ENCODE measurements at regions not wholly inside any gene's neighbourhood (a gene's known extent, or its start where the extent isn't known, plus 50 kb on each side); places are given as distances from the start of the nearest gene placed in this dataset.

DNA sequence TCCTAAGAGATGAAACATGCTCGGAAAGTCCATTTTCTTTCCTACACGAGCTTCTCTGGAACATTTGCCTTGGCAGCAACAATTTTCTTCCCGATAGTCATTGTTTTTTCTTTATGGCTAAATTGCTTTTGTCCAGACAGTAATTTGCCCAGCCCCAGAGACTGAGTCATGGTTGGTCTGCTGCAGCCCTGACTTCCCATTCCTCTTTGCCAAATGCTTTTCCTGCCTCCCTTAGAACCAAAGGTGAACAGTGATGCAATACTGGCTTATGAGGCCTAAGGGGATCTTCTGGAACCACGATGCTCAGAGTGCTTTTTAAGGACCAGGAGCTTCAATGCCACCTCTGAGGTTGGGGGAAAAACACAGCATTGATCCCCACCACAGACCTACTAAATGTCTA is 1599.6 kb upstream of the TMEM132C start:
- DNase-seq = no peak

DNA sequence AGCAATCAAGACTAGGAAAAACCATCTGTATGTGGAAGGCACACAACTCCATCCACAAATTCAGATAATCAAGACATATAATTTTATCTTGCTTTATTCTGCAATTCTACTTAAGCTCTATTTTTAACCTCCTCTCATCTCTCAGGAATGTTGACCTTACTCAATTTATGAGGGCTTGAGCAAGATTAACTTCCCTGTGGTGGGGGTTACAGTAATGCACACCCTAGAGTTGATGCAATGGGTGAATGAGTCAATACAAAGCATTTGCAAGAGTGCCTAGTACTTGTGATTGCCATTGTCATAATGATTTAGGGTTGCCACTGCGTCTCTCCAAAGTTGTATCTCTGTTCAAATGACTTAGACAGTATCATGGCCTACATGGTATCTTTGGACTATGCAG is 1598.4 kb upstream of the TMEM132C start:
- DNase-seq = no peak

DNA sequence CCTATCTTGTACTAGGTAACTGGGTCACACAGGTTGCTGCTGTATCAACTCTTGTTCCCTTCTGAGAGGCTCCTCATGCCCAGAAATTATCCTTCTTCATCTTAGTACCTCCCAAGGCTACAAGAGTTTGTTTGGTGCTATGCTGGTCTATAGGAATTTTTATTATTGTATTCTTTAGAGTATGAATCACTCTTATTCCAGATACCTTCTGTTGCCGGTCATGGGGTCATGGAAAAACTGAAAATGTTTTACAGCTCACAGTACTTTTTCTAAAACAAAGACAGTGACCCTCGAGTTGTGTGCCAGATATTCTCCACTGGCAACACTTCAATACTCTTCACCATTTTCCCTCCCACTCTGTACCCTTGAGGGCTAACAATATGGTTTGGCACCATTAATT is 1598.0 kb upstream of the TMEM132C start:
- no peak for DNase-seq

DNA sequence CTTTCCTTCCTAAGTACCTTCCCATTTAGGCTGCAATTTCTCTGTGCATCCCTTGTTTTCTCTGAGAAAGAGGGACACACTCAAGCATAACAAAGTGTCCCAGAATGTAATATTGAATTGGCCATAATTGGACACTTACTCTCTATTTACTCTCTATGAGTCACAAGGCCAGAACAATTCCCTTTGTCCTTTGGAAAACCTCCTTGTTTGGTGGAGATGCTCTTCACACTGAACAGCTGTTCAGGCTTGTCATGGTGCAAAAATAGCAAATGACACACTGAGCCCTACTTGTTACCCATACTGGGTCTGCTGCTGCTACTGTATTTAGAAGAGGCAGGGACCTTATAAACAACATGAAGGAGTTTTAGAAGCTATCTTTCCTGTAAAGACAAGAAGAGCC is 1590.5 kb upstream of the TMEM132C start:
- no peak for DNase-seq

GRCh38 chr12:126681676-126682075 is 1585.3 kb upstream of the TMEM132C start:
- DNase-seq = no peak

GRCh38 chr12:126684703-126685102 is 1582.3 kb upstream of the TMEM132C start:
- no peak for DNase-seq

- DNase-seq = no peak
These were observed 1581.3 kb upstream of the TMEM132C start for GRCh38 chr12:126685636-126686035.

DNA sequence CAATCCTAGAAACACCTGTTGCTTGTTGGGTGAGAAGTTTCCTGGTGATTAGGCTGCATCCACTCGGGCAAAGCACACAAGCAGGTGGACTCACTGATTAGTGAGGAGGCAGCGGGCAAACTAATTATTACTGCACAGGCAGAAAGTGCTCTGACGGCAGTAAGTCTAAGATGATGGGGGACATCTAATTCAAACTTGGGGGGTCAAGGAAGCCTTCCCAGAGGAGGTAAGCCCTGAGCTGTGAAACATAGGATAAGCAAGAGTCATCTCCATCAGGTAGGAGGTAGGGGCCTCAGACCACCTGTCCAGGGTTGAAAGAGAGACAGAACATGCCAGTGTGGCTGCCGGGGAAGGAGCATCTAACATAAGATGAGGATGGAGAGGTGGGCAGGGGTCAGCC is 1578.4 kb upstream of the TMEM132C start:
- no peak for DNase-seq

DNA sequence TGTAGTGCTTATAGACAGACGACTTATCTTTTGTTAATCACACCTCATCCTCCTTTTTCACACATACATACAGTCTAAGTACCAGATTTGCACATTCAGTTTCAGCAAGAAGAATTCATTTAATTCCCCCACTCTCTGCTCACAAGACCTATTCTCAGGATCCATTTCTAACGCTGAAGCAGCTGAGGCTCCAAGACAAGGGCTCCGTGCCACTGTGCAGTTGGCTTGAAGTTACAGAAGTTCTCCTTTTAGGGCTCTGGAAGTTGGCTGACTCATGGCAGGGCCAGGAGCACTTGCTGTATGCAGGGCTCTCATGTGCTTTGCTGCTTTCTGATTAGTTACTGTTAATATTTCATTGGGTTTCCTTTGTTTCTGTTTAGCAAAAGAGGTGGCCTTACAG is 1566.9 kb upstream of the TMEM132C start:
- no peak for DNase-seq

GRCh38 chr12:126704609-126705008 is 1562.4 kb upstream of the TMEM132C start:
- no peak for DNase-seq

- no peak for DNase-seq
These were observed 1560.7 kb upstream of the TMEM132C start for GRCh38 chr12:126706300-126706699.

GRCh38 chr12:126708492-126708896 is 1558.5 kb upstream of the TMEM132C start:
- DNase-seq = no peak

DNA sequence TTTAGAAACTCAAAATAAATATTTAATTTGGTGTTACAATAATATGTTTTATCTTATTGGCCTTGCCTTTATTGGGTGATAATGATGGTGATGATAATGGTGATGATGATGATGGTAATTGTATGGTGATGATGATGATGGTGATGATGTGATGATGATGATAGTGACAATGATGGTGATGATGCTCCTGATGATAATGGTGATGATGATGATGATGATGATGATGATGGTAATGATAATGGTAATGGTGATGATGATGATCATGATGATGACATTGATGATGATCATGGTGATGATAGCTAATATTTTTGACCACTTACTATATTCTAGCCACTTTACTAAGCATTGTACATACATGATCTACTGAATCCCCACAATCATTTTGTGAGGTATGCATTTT is 1548.6 kb upstream of the TMEM132C start:
- DNase-seq = no peak

DNA sequence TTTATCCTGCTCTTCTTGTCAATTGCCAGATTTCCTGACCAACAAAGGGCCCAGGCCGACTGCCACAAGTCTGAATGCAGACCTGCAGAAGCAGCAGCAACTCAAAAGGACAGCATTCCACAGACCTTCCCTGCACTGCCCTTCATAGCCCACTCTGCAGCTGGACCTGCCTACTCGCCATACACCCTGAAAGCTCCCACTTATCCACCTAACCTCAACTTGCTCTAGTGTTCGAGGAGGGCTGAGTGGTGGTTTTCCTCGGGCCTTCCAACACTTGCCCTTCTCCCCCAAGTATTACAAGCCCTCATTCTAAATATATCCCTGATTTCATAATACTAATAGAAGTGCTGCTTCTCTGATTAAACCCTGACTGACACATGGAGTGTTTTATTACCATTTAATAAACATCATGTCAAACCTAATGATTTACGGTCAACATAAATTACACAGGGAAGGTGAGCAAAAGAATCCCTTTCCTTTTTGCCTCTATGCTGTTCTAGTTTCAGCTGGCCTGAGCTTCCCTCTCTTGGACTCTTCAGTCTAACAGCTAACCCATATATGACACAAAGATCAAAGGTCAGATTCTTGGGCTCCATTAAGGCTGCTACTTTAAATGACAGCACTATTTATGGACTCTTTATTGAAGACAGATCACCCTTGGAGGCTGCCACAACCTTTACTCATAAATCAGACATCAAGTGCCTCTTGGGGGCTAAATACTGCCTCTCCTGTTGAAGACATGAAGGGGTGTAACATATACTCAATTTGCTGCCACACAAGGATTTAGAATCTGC is 1546.9 kb upstream of the TMEM132C start:
- no peak for DNase-seq

DNA sequence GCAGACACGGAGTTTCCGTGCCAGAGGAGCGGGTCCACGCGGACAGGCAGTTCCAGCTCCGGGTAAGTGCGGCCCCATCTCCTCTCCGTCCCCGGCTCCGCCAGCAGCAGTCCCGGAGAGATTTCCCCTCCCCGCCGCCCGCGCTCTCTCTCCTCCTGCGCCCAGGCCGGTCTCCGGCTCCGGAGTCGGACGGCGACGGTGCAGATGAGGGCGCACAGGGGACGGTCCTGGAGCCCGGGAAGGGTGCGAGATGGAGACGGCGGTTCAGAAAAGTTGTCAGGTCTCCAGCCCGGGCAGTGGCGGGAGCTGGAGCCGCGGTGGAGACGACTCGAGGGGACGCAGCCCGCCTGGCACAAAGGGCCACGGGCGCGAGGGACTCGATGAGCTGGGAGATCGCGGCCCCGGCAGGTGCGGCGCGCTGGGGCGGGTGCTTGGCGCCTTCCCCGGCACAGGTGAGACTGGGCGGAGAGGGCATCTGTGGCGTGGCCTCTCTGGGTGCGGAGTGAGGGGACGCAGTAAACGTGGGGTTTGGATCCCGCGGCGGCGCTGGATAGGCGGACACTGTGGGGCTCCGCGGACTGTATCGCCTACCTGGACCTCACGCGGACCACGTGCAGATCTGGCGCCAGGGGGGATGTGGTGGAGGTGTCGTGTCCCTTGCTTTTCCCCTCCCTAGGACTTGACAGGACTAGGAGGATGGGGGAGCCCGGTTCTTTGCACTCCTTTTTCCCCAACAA is 1540.3 kb upstream of the TMEM132C start:
- DNase-seq = no peak

DNA sequence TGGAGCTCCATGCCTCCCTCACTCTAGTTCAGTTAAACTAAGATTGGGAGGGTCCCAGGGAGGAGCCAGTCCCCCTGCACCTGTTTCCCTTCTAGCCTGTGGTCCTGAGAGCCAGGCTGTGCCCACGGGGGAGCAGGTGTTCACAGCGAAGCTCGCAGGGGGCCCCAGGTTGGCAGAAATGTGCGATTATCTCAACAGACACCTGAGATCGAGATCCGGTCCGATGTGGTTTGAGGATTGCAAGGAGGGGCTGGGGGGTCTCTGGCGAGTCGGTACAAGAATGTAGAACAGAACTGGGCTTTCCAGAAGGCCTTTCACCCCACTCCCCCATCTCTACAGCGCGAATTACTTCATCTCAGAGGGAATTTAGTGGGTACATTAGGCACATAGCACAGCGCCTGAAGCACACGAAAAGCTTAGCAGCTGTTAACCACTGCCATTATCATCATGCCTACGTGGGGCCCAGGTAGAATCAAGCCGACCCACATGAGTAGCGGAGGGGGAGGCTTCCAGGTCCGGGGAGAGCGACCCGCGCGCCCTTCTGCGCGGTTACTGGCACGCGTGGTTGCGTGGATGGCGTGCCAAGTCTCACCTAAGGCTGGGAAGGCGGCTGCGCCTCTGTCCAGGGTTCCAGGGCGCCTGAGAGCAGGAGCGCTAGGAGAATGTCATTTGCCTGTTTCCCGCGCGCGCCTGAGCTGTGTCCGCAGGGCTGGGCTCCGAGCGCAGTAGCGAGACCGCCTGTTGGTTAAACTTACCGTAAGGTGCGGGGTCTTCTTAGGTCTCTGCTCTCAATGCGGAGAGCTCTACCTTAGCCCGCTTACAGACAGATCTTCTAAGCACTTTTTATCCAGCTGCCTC is 1539.5 kb upstream of the TMEM132C start:
- no peak for DNase-seq

GRCh38 chr12:126734296-126734695 is 1532.7 kb upstream of the TMEM132C start:
- DNase-seq = no peak

- no peak for DNase-seq
These were observed 1532.3 kb upstream of the TMEM132C start for GRCh38 chr12:126734710-126735109.

GRCh38 chr12:126741536-126742240 is 1525.3 kb upstream of the TMEM132C start:
- no peak for DNase-seq

DNA sequence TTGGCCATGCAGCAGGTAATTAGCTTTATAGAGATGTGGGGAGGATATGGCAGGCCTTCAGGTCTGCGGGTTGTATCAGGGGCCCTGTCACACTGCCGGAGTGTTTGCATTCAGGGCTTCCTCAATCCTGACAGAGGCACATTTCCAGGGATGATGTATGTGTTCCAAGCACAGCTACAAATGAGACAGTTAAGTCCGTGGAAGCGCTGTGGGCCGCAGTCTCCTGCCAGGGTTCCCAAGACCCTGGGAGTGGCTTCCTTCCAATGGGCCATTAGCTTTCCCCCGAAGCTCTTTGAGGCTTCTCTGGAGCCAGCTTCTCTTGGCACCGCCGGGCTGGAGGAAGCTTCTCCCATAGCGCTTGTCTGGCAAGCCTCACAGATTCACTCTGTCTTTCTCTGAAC is 1524.7 kb upstream of the TMEM132C start:
- no peak for DNase-seq

DNA sequence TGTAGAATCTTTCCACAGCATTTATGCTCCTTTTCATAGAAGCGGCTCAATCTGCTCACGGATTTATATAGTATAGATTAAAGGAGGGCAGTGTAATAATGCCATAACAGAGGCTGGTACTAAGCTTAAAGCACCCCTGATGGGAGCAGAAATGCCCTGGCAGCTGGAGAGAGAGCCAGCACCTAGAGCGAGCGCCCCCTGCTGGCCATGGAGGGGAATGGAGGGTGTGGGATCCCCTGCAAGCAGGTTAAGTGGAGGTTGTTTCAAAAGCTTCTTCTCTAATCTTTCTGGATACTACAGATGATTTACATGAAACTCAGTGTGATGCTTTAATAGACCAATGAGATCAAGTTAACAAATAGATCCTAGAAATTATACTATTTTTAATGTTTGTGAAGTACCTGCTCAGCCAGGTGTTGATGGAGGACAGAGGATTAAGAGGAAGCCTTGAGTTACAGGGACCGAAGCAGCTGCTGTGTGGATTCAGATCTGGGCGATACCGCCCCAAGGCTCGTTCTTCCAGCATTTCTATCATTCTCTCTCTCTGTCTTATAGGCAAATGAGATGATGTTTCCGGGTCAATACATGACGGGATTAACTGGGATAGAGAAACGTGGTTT is 1519.3 kb upstream of the TMEM132C start:
- no peak for DNase-seq

GRCh38 chr12:126752021-126752420 is 1514.9 kb upstream of the TMEM132C start:
- no peak for DNase-seq
